DND-41 (cell line): ENCODE measurements at regions not wholly inside any gene's neighbourhood (a gene's known extent, or its start where the extent isn't known, plus 50 kb on each side); places are given as distances from the start of the nearest gene placed in this dataset.

Experiments
- ATAC-seq: fragments of 200-7000 bp; cut with Tn5 transposase; 3 replicates; pipeline ENCODE4 v1.9.1; 2021; ENCODE audit warnings: low read depth; ENCODE audit not compliant: insufficient read depth
- DNase-seq: peaks from one replicate; pipeline ENCODE4 v3.0.0-alpha.2; 2020
- H2AFZ ChIP-seq: 2 replicates; pipeline ENCODE4 v1.6.0; 2012; ENCODE audit warnings: low read depth, low read length
- H3K27ac ChIP-seq: 2 replicates; pipeline ENCODE4 v1.5.1; 2012; ENCODE audit warnings: low read length, inconsistent platforms
- H3K27me3 ChIP-seq: fragments of 200-600 bp; sonication (generic); 2 replicates; pipeline ENCODE4 v1.6.0; 2012; ENCODE audit warnings: low read length, mild to moderate bottlenecking, inconsistent platforms; ENCODE audit not compliant: insufficient read depth, poor library complexity
- H3K36me3 ChIP-seq: 2 replicates; pipeline ENCODE4 v1.5.1; 2012; ENCODE audit warnings: low read length, inconsistent platforms; ENCODE audit not compliant: insufficient read depth
- H3K4me1 ChIP-seq: 2 replicates; pipeline ENCODE4 v1.5.1; 2012; ENCODE audit warnings: mild to moderate bottlenecking, low read length; ENCODE audit not compliant: insufficient read depth
- H3K4me2 ChIP-seq: 2 replicates; pipeline ENCODE4 v1.6.0; 2012; ENCODE audit warnings: mild to moderate bottlenecking, moderate library complexity, low read length, inconsistent platforms; ENCODE audit not compliant: insufficient read depth
- H3K4me3 ChIP-seq, 2 experiments: fragments of 200-600 bp in 1 of 2; shearing (Covaris generic) in 1 of 2; 2 replicates each; pipeline ENCODE4 v1.5.1; 2012 to 2016; ENCODE audit warnings: inconsistent platforms in 2 of 2, low read length in 2 of 2, mild to moderate bottlenecking in 2 of 2, low read depth in 1 of 2, moderate library complexity in 1 of 2
- H3K79me2 ChIP-seq: 2 replicates; pipeline ENCODE4 v1.6.0; 2012; ENCODE audit warnings: low read length, inconsistent platforms; ENCODE audit not compliant: insufficient read depth
- H3K9ac ChIP-seq: 2 replicates; pipeline ENCODE4 v1.6.0; 2012; ENCODE audit warnings: low read depth, mild to moderate bottlenecking, inconsistent platforms, low read length, moderate library complexity
- H3K9me3 ChIP-seq: 2 replicates; pipeline ENCODE4 v1.5.1; 2012; ENCODE audit warnings: low read length, moderate library complexity, mild to moderate bottlenecking, inconsistent platforms; ENCODE audit not compliant: insufficient read depth, severe bottlenecking
- H4K20me1 ChIP-seq: 2 replicates; pipeline ENCODE4 v1.6.0; 2012; ENCODE audit warnings: low read length; ENCODE audit not compliant: insufficient read depth
- EZH2 ChIP-seq: IDR thresholded peaks from 3 replicates; pipeline ENCODE4 v1.6.1; 2012; ENCODE audit warnings: borderline replicate concordance, low read depth, mild to moderate bottlenecking, moderate library complexity, low read length, inconsistent platforms; ENCODE audit not compliant: severe bottlenecking
- TF ChIP-seq, protein P1 (sequence below): IDR thresholded peaks from 2 replicates; pipeline ENCODE4 v1.5.1; 2012; ENCODE audit warnings: borderline replicate concordance, low read length, moderate library complexity, mild to moderate bottlenecking; ENCODE audit not compliant: poor library complexity, severe bottlenecking; ENCODE audit errors: extremely low read depth

GRCh38 chr9:90546200-90546599, 96.4 kb downstream of the DIRAS2 start:
- Histone ChIP-seq H3K27ac (no peak overlapping the region), H3K4me1 (no peaks in the 10 kb centered on the region), H3K27me3 (no peaks in the 10 kb centered on the region), H3K4me3 (no peak overlapping the region), H3K4me2 (no peak overlapping the region), H3K9ac (no peak overlapping the region), H3K9me3 (peaks cover 2% of the 10 kb centered on the region), H2AFZ (no peak overlapping the region), H4K20me1 (no peaks in the 10 kb centered on the region), H3K36me3 (no peaks in the 10 kb centered on the region), H3K79me2 (no peaks in the 10 kb centered on the region)
- TF ChIP-seq, protein P1, sequence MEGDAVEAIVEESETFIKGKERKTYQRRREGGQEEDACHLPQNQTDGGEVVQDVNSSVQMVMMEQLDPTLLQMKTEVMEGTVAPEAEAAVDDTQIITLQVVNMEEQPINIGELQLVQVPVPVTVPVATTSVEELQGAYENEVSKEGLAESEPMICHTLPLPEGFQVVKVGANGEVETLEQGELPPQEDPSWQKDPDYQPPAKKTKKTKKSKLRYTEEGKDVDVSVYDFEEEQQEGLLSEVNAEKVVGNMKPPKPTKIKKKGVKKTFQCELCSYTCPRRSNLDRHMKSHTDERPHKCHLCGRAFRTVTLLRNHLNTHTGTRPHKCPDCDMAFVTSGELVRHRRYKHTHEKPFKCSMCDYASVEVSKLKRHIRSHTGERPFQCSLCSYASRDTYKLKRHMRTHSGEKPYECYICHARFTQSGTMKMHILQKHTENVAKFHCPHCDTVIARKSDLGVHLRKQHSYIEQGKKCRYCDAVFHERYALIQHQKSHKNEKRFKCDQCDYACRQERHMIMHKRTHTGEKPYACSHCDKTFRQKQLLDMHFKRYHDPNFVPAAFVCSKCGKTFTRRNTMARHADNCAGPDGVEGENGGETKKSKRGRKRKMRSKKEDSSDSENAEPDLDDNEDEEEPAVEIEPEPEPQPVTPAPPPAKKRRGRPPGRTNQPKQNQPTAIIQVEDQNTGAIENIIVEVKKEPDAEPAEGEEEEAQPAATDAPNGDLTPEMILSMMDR = no peak
- TF ChIP-seq EZH2 = no peak
- DNase-seq (no peak), ATAC-seq (no peak)

GRCh38 chr9:90547896-90548295, 94.7 kb downstream of the DIRAS2 start:
- H4K20me1 ChIP-seq = no peaks in the 10 kb centered on the region
- H2AFZ ChIP-seq = no peak overlapping the region
- no peaks in the 10 kb centered on the region for H3K36me3 ChIP-seq
- no peak overlapping the region for H3K27ac ChIP-seq
- no peaks in the 10 kb centered on the region for H3K79me2 ChIP-seq
- no peaks in the 10 kb centered on the region for H3K27me3 ChIP-seq
- H3K4me1 ChIP-seq = no peaks in the 10 kb centered on the region
- TF ChIP-seq, protein P1 = no peak
- no peak for TF ChIP-seq EZH2
- no peak overlapping the region for H3K4me2 ChIP-seq
- DNase-seq (no peak), ATAC-seq (no peak)
- no peak overlapping the region for H3K9ac ChIP-seq
- H3K9me3 ChIP-seq = peaks cover 2% of the 10 kb centered on the region
- H3K4me3 ChIP-seq = no peak overlapping the region

GRCh38 chr9:90552317-90552716, 90.3 kb downstream of the DIRAS2 start:
- no peak overlapping the region for H3K4me2 ChIP-seq
- no peaks in the 10 kb centered on the region for H4K20me1 ChIP-seq
- no peak for TF ChIP-seq EZH2
- no peaks in the 10 kb centered on the region for H3K36me3 ChIP-seq
- H3K4me3 ChIP-seq = no peak overlapping the region
- H3K9ac ChIP-seq = no peak overlapping the region
- H3K27me3 ChIP-seq = peaks cover 3% of the 10 kb centered on the region
- no peak overlapping the region for H2AFZ ChIP-seq
- H3K4me1 ChIP-seq = no peaks in the 10 kb centered on the region
- ATAC-seq (no peak), DNase-seq (no peak)
- no peaks in the 10 kb centered on the region for H3K79me2 ChIP-seq
- peaks cover 2% of the 10 kb centered on the region for H3K9me3 ChIP-seq
- H3K27ac ChIP-seq = no peak overlapping the region

DNA sequence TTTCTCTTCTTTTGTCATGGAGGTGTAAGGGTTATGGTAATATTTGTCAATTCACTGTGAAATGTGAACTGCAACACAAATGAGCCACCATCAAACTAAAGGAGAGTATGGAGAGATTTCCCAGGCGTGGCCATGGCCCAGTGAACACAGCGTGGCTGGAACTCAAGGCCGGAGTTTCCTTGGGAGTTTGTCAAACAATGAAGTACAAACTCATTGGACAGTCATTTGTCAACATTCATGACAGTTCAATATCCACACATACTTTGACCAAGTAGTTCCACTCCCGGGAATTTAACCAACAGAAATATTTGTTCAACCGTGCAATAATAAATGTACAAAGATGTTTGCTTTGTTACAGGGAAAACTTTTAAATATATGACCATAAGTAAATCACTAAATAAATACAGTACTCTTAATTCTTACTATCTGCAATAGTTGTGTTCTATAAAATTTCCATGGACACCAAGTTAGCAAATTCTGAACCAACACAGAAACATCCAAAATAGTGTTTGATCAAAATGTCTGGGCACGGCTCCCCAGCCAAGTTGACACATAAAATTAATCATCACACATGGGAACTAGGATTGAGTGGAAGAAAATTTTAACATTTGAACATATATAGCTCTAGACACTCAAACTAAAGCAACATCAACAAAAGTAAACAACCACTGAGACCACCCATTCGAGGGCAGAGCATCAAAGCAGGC, 87.1 kb downstream of the DIRAS2 start:
- Histone ChIP-seq H3K4me3 (no peak overlapping the region), H3K27ac (no peak overlapping the region), H3K4me1 (no peaks in the 10 kb centered on the region), H3K79me2 (no peaks in the 10 kb centered on the region), H4K20me1 (no peaks in the 10 kb centered on the region), H3K36me3 (no peaks in the 10 kb centered on the region), H2AFZ (no peak overlapping the region), H3K27me3 (peaks cover 3% of the 10 kb centered on the region), H3K9ac (no peak overlapping the region), H3K4me2 (no peak overlapping the region), H3K9me3 (no peaks in the 10 kb centered on the region)
- no peak for DNase-seq
- TF ChIP-seq EZH2 = no peak
- TF ChIP-seq, protein P1 = no peak
- no peak for ATAC-seq
